ENCODE measurements at regions not wholly inside any gene's neighbourhood (a gene's known extent, or its start where the extent isn't known, plus 50 kb on each side); places are given as distances from the start of the nearest gene placed in this dataset.

DNA sequence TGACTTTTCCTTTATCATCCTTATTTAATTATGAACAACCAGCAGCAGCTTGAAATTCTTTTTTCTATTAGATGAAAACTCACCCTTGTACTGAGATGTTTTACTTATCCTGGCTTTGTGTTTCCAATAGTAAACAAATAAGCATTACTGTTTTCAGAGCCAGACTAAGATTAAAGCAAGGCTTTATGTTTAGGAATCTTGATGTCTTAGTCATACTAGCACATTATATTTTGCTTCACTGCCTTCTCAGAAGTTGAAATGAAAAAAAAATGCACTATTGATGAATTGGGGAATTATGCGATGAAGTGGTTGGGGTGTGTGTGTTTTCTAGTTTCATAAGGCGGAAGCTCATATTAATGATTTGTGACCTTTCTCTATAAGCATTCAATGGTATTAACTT, 301.2 kb upstream of the E2F7 start:
- TF ChIP-seq, protein P1, sequence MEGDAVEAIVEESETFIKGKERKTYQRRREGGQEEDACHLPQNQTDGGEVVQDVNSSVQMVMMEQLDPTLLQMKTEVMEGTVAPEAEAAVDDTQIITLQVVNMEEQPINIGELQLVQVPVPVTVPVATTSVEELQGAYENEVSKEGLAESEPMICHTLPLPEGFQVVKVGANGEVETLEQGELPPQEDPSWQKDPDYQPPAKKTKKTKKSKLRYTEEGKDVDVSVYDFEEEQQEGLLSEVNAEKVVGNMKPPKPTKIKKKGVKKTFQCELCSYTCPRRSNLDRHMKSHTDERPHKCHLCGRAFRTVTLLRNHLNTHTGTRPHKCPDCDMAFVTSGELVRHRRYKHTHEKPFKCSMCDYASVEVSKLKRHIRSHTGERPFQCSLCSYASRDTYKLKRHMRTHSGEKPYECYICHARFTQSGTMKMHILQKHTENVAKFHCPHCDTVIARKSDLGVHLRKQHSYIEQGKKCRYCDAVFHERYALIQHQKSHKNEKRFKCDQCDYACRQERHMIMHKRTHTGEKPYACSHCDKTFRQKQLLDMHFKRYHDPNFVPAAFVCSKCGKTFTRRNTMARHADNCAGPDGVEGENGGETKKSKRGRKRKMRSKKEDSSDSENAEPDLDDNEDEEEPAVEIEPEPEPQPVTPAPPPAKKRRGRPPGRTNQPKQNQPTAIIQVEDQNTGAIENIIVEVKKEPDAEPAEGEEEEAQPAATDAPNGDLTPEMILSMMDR (IDR thresholded peaks at IDR 0.05) = no peak

DNA sequence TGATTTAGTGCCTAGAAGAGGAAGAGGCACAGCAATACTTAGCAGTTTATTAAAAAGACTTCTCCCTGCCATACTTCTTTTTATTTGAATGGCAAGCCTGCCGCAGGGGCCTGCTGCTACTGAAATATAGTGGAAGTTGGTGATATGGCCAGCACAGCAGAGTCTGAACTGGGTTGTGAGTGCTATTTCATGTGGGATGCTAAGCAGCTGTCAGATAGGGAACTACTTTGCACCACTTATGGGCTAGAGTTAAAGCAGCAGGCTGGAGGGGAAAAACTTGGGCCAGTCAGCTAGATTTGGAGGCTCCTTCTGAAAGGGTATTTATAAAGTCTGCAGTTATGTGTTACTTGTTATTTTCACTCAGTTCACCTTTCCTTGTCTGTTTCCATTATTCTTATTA, 299.0 kb upstream of the E2F7 start:
- TF ChIP-seq, protein P1 (IDR thresholded peaks at IDR 0.05) = no peak

DNA sequence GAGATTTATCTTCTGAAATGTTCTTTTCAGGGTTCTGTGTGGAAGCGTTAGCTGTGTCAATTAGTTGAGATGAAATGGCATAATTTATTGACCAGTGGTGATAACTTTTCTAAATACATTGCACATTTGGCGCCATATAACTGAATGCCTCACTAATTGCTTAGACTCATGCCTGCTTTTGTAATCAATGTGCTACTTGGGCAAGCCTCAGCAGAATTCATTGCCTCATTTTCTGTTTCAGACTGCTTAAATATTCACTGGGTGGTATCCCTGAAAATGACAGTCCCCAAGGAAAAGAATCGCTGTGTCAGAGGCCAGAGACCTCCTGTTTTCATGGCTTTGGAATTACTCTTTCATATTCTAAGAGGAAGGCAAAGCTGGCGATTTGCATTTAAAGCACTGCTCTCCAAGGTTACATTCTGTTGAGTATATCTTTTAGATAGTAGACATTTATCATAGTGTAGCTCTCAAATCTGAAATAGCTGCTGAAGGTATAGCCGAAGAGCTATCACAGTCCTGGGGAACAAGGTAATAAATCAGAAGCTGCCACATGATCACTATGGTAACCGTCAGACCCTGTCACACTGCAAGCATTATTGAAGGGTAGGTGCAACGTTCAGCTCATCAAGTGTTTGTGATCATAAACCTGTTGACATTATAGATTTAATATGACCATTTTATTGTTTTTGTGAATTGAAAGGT, 297.3 kb upstream of the E2F7 start:
- TF ChIP-seq, protein P1 (IDR thresholded peaks at IDR 0.05) = no peak

DNA sequence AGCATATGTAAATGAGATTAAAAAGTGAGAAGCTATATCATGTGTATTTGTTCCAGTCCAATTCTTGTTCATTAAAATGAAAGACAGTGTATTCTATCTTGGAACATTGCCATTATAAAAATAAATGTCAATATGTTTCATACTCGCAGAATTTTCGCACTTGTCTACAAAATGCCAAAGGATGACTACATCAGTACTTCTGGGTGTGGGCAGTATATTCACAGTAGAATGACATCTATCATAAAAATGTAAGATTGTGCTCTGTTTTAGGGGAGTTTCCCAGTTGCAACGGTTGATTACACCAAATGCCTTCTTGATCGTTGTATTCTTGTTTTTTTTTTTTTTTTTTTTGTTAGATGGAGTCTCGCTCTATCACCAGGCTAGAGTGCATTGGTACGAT, 292.3 kb upstream of the E2F7 start:
- TF ChIP-seq, protein P1 (IDR thresholded peaks at IDR 0.05) = no peak

DNA sequence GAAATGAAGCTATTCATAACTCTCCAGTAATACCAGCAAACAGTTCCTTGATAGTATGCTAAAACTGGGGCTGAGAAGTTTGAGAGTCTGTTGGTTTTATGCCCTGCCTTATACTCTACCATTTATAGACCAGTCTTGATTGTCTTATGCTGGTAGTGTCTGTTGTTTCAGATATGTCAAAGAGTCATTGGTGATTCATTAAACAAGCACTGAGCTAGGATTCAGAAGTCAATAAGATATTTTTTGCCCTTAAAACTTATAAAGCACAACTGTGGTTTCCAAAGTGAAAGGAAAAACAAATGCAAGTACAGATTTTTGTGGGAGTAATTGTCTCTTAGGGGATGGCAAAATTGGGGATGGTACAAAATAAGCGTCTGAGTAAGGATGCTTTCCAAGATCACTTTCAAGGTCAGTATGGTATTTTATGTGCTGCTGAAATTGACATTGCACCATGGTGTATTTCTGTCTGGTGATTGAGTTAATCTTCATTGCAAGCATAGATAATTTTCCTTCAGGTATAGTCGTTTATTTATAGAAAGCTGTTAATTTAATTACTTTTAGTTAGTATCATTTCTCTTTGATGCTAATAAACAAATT, 289.5 kb upstream of the E2F7 start:
- TF ChIP-seq, protein P1 (IDR thresholded peaks at IDR 0.05) = no peak

DNA sequence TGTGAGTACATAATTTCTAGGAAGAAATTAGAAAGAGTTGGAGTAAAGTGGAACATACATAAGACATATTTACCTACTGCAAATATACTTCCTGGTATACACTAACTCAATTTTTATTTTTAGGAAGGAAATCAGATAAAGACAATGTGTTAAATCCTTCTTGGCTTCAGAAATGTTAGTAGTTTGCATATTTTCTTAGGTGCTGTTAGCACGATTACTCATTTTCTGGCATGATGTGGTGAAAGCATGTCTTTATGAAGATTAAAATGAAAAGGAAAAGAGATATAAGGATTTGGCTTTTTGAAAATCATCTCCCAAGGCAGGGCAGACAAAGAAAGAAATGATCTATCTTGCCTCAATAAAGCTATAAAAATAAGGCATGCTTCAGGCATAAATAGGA, 287.6 kb upstream of the E2F7 start:
- TF ChIP-seq, protein P1 (IDR thresholded peaks at IDR 0.05) = no peak

DNA sequence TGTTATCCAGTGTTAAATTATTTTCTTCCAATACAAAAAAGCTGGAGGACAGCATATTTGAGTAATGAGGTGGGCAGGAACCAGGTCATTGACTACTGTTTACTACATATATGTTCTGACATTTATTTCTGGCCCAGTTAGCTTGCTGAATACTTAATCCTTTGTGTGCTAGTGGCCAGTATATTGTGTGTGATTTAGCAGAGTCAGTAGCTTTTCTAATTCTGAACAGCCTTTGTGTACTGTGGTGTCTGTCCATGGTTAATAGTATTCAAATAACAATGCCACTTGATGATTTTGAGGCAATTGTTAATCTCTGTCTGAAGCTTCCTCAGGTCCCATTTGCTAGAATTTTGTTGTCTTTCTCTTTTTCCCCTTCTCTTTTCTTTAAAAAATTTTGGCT, 286.5 kb upstream of the E2F7 start:
- TF ChIP-seq, protein P1 (IDR thresholded peaks at IDR 0.05) = no peak

Measured in LNCAP (cell line).